GM13977 (cell line): ENCODE measurements at regions not wholly inside any gene's neighbourhood (a gene's known extent, or its start where the extent isn't known, plus 50 kb on each side); places are given as distances from the start of the nearest gene placed in this dataset.
A peak's percentile ranks its signal among the peaks of the same experiment; 100 is the strongest.

Source experiments
- DNase-seq: peaks from one replicate; pipeline ENCODE4 v3.0.0; 2012; ENCODE audit warnings: low spot score
- CTCF ChIP-seq: IDR thresholded peaks from 2 replicates; pipeline ENCODE4 v1.5.1; 2012; ENCODE audit warnings: mild to moderate bottlenecking, control low read depth; ENCODE audit not compliant: insufficient read depth; ENCODE audit errors: extremely low read depth, missing control alignments
- in situ Hi-C: fragments of 300-500 bp; cut with MboI; formaldehyde crosslinking; loops from one replicate; pipeline ENCODE4 v1.12.0; 2022; ENCODE audit warnings: low sequenced_read_pairs, low pct_unique_long_range_greater_than_20kb, mixed read lengths, inconsistent platforms; ENCODE audit not compliant: unreplicated experiment

- no peak for DNase-seq
- in situ Hi-C loops = no loop called here
- no peak for TF ChIP-seq CTCF
Measured at GRCh38 chr5:143720689-143721088, 91.3 kb upstream of the HMHB1 start.

DNA sequence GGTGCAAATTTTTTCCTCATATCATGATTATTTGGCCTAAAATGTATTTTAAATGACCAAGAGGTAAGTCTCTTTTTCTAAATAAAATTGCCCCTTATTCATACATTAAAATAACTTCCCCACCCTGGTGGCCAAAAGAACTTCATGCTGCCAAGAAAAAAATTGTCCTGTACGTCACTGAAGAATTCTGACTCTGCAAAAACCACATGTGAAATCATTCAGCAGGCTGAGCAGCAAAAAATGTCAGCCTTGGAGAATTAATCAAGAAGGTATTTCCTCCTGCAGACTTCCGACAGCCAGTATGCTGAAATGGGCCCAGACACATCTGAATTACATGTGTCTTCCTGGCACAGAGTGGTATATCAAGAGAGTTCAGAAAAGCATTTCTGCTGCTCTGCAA, 94.6 kb upstream of the HMHB1 start:
- in situ Hi-C loops = no loop called here
- DNase-seq = no peak
- no peak for TF ChIP-seq CTCF

DNA sequence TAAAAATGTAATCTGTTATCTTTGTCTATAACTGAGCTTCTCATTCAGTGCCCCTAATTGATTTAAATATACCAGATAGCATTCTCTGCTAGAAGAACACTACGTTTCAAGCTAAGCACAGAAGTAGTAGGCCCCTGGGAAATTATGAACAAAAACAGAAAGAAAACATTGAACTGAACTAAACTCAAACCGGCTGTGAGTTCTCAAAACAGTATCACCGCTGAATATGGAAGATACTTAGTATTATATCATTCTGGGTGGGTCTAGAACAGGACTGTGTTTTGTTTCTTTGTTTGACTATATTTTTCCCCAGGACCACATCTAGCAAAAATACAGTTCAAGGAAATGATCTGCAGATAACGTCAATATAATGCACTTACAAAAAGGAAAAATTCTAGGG, 95.1 kb upstream of the HMHB1 start:
- DNase-seq = no peak
- no peak for TF ChIP-seq CTCF
- in situ Hi-C loops = no loop called here

DNA sequence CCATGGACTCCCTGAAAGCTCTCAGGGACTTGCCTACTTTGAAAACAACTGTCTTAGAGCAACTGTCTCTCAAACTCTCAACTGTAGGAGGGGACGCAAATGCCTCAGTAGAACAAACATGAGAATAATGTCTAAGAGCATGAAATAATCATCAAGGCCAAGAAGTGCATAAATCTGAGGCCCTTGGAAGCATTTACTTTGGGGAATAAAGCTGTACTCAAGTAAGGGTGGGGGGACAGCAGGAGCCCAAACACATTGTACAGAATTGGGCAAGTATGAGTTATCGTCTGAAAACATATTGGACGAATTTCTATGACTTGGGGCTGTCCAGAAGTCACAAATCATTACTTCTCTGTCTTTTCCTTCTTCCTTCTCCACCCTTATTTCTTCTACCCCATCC, 96.3 kb upstream of the HMHB1 start:
- TF ChIP-seq CTCF = no peak
- DNase-seq = no peak
- in situ Hi-C loops = no loop called here

GRCh38 chr5:143714629-143715028, 97.3 kb upstream of the HMHB1 start:
- in situ Hi-C loops = no loop called here
- peak; percentile 13 for DNase-seq
- TF ChIP-seq CTCF = no peak

- no peak for DNase-seq
- no peak for TF ChIP-seq CTCF
- in situ Hi-C loops = no loop called here
Measured at GRCh38 chr5:143713047-143714003, 98.6 kb upstream of the HMHB1 start.
